ENCODE measurements at regions not wholly inside any gene's neighbourhood (a gene's known extent, or its start where the extent isn't known, plus 50 kb on each side); places are given as distances from the start of the nearest gene placed in this dataset.
A peak's percentile ranks its signal among the peaks of the same experiment; 100 is the strongest.

DNA sequence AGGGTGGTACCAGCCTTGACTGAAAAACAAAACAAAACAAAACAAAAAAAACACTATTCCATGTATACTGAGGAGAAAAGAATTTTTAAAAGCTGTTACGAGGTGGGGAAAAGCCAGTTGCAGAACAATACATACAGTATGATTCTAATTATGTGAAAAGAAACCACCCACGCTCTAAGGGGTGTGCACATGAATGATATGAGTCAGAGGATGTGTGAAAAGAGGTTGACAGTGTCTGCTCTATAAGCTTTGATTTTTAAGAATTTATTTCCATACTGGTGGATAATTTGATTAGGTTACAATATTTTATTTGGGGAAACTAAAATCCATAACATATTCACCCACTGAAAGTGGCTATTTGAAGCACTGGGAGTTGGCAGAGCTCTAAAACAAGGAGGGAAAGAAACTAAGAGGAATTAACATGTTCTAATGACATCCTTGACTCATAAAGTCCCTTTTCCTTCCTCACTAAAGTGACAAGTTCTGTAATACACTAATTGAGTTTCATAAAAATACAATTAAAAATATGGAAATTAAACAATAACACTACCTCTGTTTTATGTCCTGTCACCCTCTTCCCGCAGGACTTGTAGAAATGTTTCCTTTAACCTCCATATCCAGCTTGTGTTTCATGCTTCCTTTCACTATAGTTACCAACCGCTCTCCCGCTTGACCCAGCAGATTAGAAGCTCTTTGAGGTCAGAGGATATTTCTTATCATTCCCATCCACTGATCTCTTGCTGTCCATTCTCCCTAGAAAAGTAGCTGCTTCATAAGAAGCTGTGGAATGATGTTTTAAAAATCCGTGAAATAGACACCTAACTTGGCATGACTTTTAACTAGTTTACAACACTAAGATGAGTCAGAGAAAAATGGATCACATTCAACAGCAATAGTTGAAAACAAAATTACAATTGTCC, 118.6 kb upstream of the CCDC28A start:
- Mint-ChIP-seq H3K4me1 (peaks cover 19% of the 10 kb centered on the region in 2 donors), H3K36me3 (no peaks in the 10 kb centered on the region), H3K9me3 (no peaks in the 10 kb centered on the region), H3K4me3 (peak overlapping the region; percentile 51), H3K27me3 (ENCODE audit: low read depth in 2 of 2) (peaks cover 2 to 7% of the 10 kb centered on the region in 2 donors), H3K27ac (peak overlapping the region in 1 of 2 donors; percentile 5)
- H3K4me3 ChIP-seq (ENCODE audit: low read length), result no peak overlapping the region
- H3K36me3 ChIP-seq (ENCODE audit: control insufficient read depth, insufficient read depth, low read length), result no peaks in the 10 kb centered on the region
- no peaks in the 10 kb centered on the region for H3K27me3 ChIP-seq (ENCODE audit: control insufficient read depth, insufficient read depth, low read length)
- no peak for TF ChIP-seq CTCF (IDR thresholded peaks at IDR 0.05)
- H3K9me3 ChIP-seq (ENCODE audit: control insufficient read depth, insufficient read depth, low read length), result no peaks in the 10 kb centered on the region
- intact Hi-C loops (cut with micrococcal nuclease), result no loop called here
- ATAC-seq, result peak; percentile 75 to 85 (median 85)
- H3K27ac ChIP-seq (ENCODE audit: low read length), result no peak overlapping the region
- DNase-seq, result no peak
- 89% methylated on average over 3 of the region's 6 CpGs for WGBS (ENCODE audit: insufficient coverage)
- H3K4me1 ChIP-seq (ENCODE audit: control insufficient read depth, insufficient read depth, low read length), result no peaks in the 10 kb centered on the region

DNA sequence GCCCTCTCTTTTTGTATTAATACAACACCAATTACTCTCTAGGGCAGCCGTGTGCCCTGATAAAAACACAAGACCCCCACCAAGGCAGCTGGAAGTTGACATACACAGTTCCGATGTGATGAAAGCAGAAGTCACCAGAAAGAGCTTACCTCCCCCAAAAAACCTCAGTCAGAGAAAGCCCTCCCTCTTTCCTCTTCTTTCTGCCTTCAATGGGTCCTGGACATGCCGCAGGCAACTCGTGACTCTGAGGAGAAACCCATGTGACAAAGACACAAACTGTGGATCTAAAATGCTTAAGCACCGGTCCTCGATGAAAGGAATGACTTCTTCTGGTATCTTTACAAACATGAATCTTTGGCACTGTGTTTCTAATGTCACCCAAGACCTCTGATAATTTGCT, 117.7 kb upstream of the CCDC28A start:
- no peak for TF ChIP-seq CTCF (IDR thresholded peaks at IDR 0.05)
- no peaks in the 10 kb centered on the region for H3K4me1 ChIP-seq (ENCODE audit: control insufficient read depth, insufficient read depth, low read length)
- Mint-ChIP-seq H3K27me3 (ENCODE audit: low read depth in 2 of 2) (peaks cover 2 to 7% of the 10 kb centered on the region in 2 donors), H3K27ac (no peak overlapping the region), H3K36me3 (no peaks in the 10 kb centered on the region), H3K9me3 (no peaks in the 10 kb centered on the region), H3K4me3 (no peak overlapping the region), H3K4me1 (peaks cover 19% of the 10 kb centered on the region in 2 donors)
- ATAC-seq (no peak), DNase-seq (no peak)
- H3K27me3 ChIP-seq (ENCODE audit: control insufficient read depth, insufficient read depth, low read length), result no peaks in the 10 kb centered on the region
- H3K9me3 ChIP-seq (ENCODE audit: control insufficient read depth, insufficient read depth, low read length), result no peaks in the 10 kb centered on the region
- H3K27ac ChIP-seq (ENCODE audit: low read length), result no peak overlapping the region
- intact Hi-C loops (cut with micrococcal nuclease), result no loop called here
- H3K4me3 ChIP-seq (ENCODE audit: low read length), result no peak overlapping the region
- H3K36me3 ChIP-seq (ENCODE audit: control insufficient read depth, insufficient read depth, low read length), result no peaks in the 10 kb centered on the region
- 90% methylated on average over 6 of the region's 6 CpGs for WGBS (ENCODE audit: insufficient coverage)

- Mint-ChIP-seq H3K36me3 (no peaks in the 10 kb centered on the region), H3K4me3 (no peak overlapping the region), H3K4me1 (peaks cover 19% of the 10 kb centered on the region in 2 donors), H3K27ac (no peak overlapping the region), H3K27me3 (ENCODE audit: low read depth in 2 of 2) (peaks cover 2 to 7% of the 10 kb centered on the region in 2 donors), H3K9me3 (no peaks in the 10 kb centered on the region)
- ATAC-seq (no peak), DNase-seq (no peak)
- no peak overlapping the region for H3K4me3 ChIP-seq (ENCODE audit: low read length)
- no peaks in the 10 kb centered on the region for H3K27me3 ChIP-seq (ENCODE audit: control insufficient read depth, insufficient read depth, low read length)
- no peaks in the 10 kb centered on the region for H3K9me3 ChIP-seq (ENCODE audit: control insufficient read depth, insufficient read depth, low read length)
- WGBS (ENCODE audit: insufficient coverage), result 86% methylated on average over 7 of the region's 7 CpGs
- intact Hi-C loops (cut with micrococcal nuclease), result no loop called here
- TF ChIP-seq CTCF (IDR thresholded peaks at IDR 0.05), result no peak
- H3K27ac ChIP-seq (ENCODE audit: low read length), result no peak overlapping the region
- H3K4me1 ChIP-seq (ENCODE audit: control insufficient read depth, insufficient read depth, low read length), result no peaks in the 10 kb centered on the region
- H3K36me3 ChIP-seq (ENCODE audit: control insufficient read depth, insufficient read depth, low read length), result no peaks in the 10 kb centered on the region
Measured at GRCh38 chr6:138656364-138657064, 117.1 kb upstream of the CCDC28A start.

All from natural killer cell (primary cell).